ENCODE measurements at regions not wholly inside any gene's neighbourhood (a gene's known extent, or its start where the extent isn't known, plus 50 kb on each side); places are given as distances from the start of the nearest gene placed in this dataset.

DNA sequence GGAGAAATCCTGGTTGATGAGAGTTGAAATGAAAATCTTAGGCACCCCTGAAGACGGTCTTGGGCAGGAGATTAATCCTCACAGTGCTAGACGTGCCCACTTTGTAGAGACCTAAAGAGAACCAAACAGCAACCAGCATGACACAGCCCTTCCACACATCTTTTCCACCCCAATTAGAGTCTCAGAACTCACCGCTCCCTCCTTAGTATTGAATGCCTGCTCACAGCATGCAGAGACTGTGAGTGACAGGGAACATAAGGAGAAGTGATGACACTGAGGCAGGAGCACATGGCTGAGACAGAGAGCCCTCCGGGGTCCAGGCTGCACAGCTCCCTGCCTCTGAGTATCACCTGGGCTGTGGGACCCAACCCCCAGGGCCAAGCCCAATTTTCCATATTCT is 367.6 kb downstream of the EIPR1 start:
- H3K27me3 ChIP-seq (replicated peaks) = no peaks in the 10 kb centered on the region
- H3K4me1 ChIP-seq (replicated peaks) = no peaks in the 10 kb centered on the region
- H3K27ac ChIP-seq = no peak overlapping the region
- no peak overlapping the region for H3K4me3 ChIP-seq
- DNase-seq (ENCODE audit: low read depth in 1 of 2, low spot score in 2 of 2) = no peak
- H3K9me3 ChIP-seq (replicated peaks) = peaks cover 5% of the 10 kb centered on the region; the same call in 1 of the 2 replicates
- H3K36me3 ChIP-seq = no peaks in the 10 kb centered on the region

DNA sequence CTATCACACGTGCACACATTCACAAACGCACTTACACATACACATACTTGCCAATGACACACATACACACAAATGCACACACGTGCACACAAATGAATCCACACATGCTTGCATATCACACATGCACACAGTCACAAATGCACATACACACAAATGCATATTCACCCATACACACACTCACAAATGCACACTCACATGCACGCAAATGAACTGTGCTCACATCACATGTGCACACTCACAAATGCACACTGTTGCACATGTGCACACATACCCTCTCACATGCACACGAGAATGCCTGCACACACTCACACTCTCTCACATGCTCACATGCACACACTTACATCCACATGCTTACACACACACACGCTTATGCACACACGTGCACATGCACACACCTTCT is 368.1 kb downstream of the EIPR1 start:
- Histone ChIP-seq H3K9me3 (replicated peaks) (peaks cover 5% of the 10 kb centered on the region; the same call in 1 of the 2 replicates), H3K4me1 (replicated peaks) (no peaks in the 10 kb centered on the region), H3K4me3 (no peak overlapping the region), H3K27me3 (replicated peaks) (no peaks in the 10 kb centered on the region), H3K27ac (no peak overlapping the region), H3K36me3 (no peaks in the 10 kb centered on the region)
- DNase-seq (ENCODE audit: low read depth in 1 of 2, low spot score in 2 of 2) = no peak

DNA sequence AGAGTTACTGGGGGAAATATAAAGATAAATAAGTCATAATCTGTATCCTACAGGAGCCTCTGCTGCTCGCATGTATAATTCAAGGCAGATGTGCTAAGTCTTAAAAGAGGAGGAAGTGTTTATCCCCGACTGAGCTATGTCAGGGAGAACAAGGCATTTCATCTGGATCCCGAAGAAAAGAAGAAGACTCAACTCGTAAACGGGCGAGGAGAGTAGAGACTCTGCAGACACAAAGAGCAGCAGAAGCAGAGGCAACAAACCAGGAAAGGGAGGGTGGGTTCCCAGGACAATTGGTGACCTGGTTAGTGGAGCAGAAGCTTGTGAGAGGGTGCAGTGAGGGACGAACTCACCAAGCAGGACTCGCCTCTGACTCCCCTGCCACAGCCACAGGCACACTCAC is 368.6 kb downstream of the EIPR1 start:
- DNase-seq (ENCODE audit: low read depth in 1 of 2, low spot score in 2 of 2) = no peak
- no peaks in the 10 kb centered on the region for H3K4me1 ChIP-seq (replicated peaks)
- no peaks in the 10 kb centered on the region for H3K27me3 ChIP-seq (replicated peaks)
- no peak overlapping the region for H3K4me3 ChIP-seq
- H3K27ac ChIP-seq = no peak overlapping the region
- no peaks in the 10 kb centered on the region for H3K36me3 ChIP-seq
- peaks cover 5% of the 10 kb centered on the region; the same call in 1 of the 2 replicates for H3K9me3 ChIP-seq (replicated peaks)

DNA sequence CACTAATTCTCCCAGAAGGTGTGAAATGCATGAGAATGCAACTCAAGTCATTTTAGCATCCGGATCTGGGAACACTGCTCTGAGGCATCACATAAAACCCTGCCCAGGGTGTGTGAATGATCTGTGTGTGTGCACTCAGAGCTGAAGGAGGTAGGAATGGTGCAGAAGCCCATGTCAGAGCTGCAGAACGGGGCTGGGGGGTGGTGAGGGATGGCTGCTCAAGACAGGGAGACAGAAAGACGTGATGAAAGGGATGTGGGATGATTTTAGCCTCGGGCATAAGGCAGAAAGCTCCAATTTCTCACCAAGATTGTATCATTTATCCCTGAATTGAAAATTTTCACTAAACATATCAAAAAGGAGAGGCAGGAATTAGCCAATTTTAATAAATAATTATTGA is 369.1 kb downstream of the EIPR1 start:
- Histone ChIP-seq H3K27me3 (replicated peaks) (no peaks in the 10 kb centered on the region), H3K36me3 (no peaks in the 10 kb centered on the region), H3K4me3 (no peak overlapping the region), H3K27ac (no peak overlapping the region), H3K4me1 (replicated peaks) (no peaks in the 10 kb centered on the region), H3K9me3 (replicated peaks) (peaks cover 3% of the 10 kb centered on the region; the same call in 1 of the 2 replicates)
- DNase-seq (ENCODE audit: low read depth in 1 of 2, low spot score in 2 of 2) = no peak

DNA sequence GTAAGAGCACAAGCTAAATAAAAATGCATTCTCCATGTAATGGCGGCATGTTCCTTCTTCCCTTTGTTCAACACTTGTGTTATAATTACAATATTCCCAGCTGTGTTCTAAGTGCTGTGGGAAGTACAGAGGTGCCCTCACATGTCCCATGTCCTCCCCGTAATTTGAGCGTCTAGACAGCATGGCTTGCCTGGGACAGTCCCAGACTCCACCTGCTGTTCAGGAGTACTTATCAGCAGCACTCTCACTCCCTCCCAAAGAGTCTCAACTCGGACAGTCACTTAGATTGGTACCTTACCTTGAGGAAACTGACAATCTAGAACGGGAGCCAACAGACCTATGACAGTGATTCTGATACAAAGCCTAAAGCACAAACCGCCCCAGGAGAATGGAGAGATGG is 370.5 kb downstream of the EIPR1 start:
- H3K27me3 ChIP-seq (replicated peaks) = no peaks in the 10 kb centered on the region
- peaks cover 5% of the 10 kb centered on the region; the same call in 1 of the 2 replicates for H3K9me3 ChIP-seq (replicated peaks)
- H3K27ac ChIP-seq = no peak overlapping the region
- H3K4me1 ChIP-seq (replicated peaks) = no peaks in the 10 kb centered on the region
- H3K36me3 ChIP-seq = no peaks in the 10 kb centered on the region
- DNase-seq (ENCODE audit: low read depth in 1 of 2, low spot score in 2 of 2) = no peak
- H3K4me3 ChIP-seq = no peak overlapping the region

DNA sequence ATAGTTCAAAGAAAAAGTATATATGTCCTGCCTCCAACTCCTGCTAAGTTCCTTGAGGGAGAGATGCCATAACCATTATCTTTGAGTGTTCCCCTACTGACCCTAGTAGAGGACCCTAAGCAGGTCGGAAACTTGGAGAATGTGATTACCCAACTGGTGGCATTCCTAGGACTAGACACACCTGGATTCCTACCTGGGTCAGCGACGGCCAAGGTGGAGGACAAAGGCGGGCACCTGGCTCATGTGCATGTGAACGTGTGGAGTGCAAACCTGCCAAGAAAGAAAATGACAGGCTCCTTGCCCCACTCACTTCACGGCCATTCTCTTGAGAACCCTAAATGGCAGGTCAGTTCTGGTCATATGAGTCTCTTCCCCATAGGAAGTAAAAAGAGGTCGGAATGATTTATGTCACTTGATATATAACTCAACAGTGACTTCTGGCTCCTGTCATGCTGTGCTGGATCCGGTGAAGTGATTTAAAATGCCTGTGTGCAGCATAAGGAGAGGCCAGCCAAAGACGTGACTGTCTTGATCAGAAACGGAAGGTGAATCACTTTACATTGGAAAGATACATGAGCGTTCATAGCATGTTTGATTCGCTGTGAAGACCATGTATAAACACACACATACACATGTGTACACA is 371.6 kb downstream of the EIPR1 start:
- Histone ChIP-seq H3K4me3 (no peak overlapping the region), H3K27ac (no peak overlapping the region), H3K4me1 (replicated peaks) (no peaks in the 10 kb centered on the region), H3K36me3 (no peaks in the 10 kb centered on the region), H3K9me3 (replicated peaks) (peaks cover 9% of the 10 kb centered on the region; the same call in 1 of the 2 replicates), H3K27me3 (replicated peaks) (no peaks in the 10 kb centered on the region)
- DNase-seq (ENCODE audit: low read depth in 1 of 2, low spot score in 2 of 2) = no peak

DNA sequence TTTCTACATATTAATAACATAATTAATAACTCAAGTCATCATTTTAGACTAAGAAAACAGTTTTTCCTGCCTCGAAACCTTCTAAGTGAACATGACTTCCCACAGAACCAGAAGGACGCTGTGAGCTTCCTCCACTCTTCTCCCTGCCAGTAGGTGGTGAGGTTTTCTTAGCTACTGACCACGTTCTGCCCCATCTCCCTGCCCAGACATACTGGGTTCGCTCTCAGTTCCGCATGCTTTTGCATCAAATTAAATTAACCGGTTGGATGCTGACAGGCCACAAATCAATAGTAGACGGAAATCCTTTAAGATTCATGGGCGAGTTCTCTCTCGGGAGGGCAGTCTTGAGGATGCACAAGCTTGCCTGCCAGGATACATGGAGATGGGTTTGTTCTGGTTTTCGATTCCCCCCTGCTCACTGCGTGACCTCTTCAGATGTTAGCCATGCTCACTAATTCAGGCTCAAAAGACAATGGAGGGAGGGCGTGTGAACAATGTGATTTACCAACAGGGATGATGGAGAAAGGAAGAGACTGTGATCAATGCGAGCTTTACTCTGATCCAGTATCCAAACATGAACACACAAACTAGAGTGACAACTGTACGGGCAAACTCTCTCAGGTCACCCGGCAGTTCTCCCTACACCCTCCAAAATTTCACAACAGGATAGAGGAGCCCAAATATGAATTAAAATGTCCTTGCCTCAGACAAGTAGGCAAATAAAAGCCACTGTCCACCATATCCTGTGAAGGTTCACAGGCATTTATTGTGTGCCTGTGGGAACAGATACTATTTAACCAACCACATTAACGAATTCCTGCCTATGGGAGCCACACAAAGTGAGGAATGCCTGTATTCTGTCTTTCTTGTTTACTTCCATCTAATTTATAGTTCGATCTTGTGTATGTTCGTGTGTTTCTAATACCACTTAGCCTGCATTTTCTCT is 375.7 kb downstream of the EIPR1 start:
- Histone ChIP-seq H3K4me3 (no peak overlapping the region), H3K4me1 (replicated peaks) (no peaks in the 10 kb centered on the region), H3K36me3 (no peaks in the 10 kb centered on the region), H3K27me3 (replicated peaks) (no peaks in the 10 kb centered on the region), H3K27ac (no peak overlapping the region), H3K9me3 (replicated peaks) (0 out of 2 replicates have a peak, but pooled peaks cover 6% of the 10 kb centered on the region)
- no peak for DNase-seq (ENCODE audit: low read depth in 1 of 2, low spot score in 2 of 2)

DNA sequence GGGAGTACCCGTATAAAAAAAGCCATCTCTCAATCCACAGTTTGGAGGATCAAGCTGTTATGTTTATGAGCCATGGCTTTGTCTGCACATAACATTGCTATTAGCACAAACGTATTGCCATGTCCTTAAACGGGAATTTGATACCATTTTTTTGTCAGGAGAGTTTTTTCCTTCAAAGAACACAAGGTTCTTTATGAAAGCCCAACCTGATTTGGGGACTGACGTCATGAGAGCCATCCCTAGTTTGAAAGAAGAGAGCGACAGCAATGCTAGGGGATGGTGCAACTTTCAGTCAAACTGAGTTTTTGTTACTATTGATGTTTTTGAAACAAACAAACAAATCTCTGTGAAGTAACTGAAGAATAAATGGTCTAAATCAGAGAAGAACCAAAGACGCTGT is 376.6 kb downstream of the EIPR1 start:
- H3K36me3 ChIP-seq = no peaks in the 10 kb centered on the region
- no peak overlapping the region for H3K4me3 ChIP-seq
- H3K4me1 ChIP-seq (replicated peaks) = no peaks in the 10 kb centered on the region
- H3K27ac ChIP-seq = no peak overlapping the region
- H3K9me3 ChIP-seq (replicated peaks) = 0 out of 2 replicates have a peak, but pooled peaks cover 6% of the 10 kb centered on the region
- no peak for DNase-seq (ENCODE audit: low read depth in 1 of 2, low spot score in 2 of 2)
- no peaks in the 10 kb centered on the region for H3K27me3 ChIP-seq (replicated peaks)

DNA sequence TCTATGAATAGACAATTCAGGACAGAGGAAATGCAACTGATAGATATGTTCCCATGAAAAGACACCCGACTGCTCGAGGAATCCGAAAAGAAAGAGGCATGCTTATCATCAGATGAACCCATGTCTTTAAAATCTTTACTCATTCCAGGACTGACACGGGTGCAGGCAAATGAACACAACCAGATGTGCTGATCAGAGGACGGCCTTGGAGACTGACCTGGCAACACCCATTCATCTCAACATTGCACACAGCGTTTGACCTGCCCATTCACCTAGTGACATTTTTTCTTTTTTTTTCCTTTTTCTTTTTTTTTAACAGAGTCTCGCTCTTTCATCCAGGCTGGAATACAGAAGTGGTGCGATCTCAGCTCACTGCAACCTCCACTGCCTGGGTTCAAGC is 377.5 kb downstream of the EIPR1 start:
- H3K4me3 ChIP-seq = no peak overlapping the region
- H3K36me3 ChIP-seq = no peaks in the 10 kb centered on the region
- H3K9me3 ChIP-seq (replicated peaks) = 0 out of 2 replicates have a peak, but pooled peaks cover 6% of the 10 kb centered on the region
- no peak for DNase-seq (ENCODE audit: low read depth in 1 of 2, low spot score in 2 of 2)
- H3K27ac ChIP-seq = no peak overlapping the region
- no peaks in the 10 kb centered on the region for H3K27me3 ChIP-seq (replicated peaks)
- H3K4me1 ChIP-seq (replicated peaks) = no peaks in the 10 kb centered on the region

DNA sequence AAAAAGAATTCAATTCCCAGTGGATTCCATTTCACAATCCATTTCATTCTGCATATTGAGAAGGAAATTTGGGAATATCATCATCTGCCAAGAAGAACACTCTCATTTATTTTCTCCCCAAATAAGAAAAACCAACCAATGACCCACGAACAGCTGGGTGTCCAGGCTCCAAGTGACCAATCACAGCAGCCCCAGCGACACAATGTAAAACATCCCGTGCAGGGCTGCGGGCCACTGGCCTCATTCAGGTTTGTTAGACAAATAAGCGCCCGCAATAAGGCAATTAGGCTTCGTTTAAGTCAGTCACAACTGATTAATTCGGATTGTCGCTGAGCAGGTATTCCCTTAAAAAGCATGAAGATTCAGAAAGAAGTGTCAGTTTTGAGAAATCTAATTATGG is 378.6 kb downstream of the EIPR1 start:
- H3K4me3 ChIP-seq = no peak overlapping the region
- 0 out of 2 replicates have a peak, but pooled peaks cover 6% of the 10 kb centered on the region for H3K9me3 ChIP-seq (replicated peaks)
- no peak for DNase-seq (ENCODE audit: low read depth in 1 of 2, low spot score in 2 of 2)
- H3K27me3 ChIP-seq (replicated peaks) = no peaks in the 10 kb centered on the region
- no peaks in the 10 kb centered on the region for H3K4me1 ChIP-seq (replicated peaks)
- H3K27ac ChIP-seq = no peak overlapping the region
- no peaks in the 10 kb centered on the region for H3K36me3 ChIP-seq

DNA sequence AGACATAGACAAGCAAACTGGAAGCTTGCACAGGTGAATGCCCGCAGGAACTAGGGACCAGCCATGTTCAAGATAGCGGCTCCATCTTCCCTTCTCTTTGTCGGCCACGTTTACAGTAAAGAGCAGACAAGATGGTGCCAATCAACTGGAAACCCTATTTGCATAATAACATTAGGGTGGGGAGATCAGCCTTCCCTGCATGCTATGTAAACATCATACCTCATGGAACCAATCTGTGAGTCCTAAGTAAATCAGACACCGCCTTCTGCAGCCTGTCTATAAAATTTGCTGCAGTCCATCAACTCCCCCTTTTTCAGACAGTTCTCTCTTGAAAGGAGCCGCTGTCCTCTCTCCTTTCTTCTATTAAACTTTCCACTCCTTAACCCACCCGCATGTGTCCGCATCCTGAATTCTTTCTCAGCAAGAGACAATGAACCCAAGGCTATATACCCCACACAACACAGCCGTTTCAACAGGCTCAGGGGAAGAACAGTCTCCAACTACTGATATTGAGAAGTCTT is 384.4 kb downstream of the EIPR1 start:
- no peak overlapping the region for H3K4me3 ChIP-seq
- H3K9me3 ChIP-seq (replicated peaks) = peaks cover 3% of the 10 kb centered on the region; the same call in 1 of the 2 replicates
- DNase-seq (ENCODE audit: low read depth in 1 of 2, low spot score in 2 of 2) = no peak
- no peaks in the 10 kb centered on the region for H3K36me3 ChIP-seq
- H3K4me1 ChIP-seq (replicated peaks) = no peaks in the 10 kb centered on the region
- no peaks in the 10 kb centered on the region for H3K27me3 ChIP-seq (replicated peaks)
- no peak overlapping the region for H3K27ac ChIP-seq

DNA sequence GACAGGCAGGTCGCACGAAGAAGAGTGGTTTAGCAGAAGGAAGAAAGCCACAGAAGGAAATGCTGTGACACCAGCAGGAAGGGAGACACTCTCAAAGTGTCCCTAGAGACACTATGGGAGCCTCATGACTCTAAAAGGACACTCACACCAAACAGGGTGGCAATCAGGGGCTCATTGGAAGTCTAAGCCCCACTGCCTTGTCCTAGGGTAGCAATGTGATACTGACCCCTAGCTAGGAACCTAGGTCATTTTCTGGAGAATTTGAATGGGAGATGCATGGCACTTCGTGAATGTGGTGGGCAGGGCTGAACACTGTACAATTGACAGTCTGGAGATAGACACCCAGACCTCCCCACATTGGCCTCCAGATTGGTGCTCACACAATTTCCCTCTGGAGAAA is 385.0 kb downstream of the EIPR1 start:
- Histone ChIP-seq H3K4me1 (replicated peaks) (no peaks in the 10 kb centered on the region), H3K9me3 (replicated peaks) (peaks cover 3% of the 10 kb centered on the region; the same call in 1 of the 2 replicates), H3K27me3 (replicated peaks) (no peaks in the 10 kb centered on the region), H3K27ac (no peak overlapping the region), H3K4me3 (no peak overlapping the region), H3K36me3 (no peaks in the 10 kb centered on the region)
- DNase-seq (ENCODE audit: low read depth in 1 of 2, low spot score in 2 of 2) = no peak

DNA sequence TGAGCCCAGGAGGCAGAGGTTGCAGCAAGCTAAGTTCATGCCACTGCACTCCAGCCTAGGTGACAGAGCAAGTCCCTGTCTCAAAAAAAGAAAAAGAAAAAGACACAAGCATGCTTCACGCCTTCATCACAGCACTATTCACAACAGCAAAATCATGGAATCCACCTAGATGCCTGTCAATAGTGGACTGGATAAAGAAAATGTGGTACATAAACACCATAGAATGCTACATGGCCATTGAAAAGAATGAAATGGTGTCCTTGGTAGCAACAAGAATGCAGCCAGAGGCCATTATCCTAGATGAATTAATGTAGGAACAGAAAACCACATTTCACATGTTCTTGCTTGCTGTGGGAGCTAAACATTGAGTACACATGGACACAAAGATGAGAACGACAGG is 392.6 kb downstream of the EIPR1 start:
- Histone ChIP-seq H3K36me3 (no peaks in the 10 kb centered on the region), H3K4me1 (replicated peaks) (no peaks in the 10 kb centered on the region), H3K27ac (no peak overlapping the region), H3K27me3 (replicated peaks) (no peaks in the 10 kb centered on the region), H3K9me3 (replicated peaks) (no peaks in the 10 kb centered on the region), H3K4me3 (no peak overlapping the region)
- DNase-seq (ENCODE audit: low read depth in 1 of 2, low spot score in 2 of 2) = no peak

DNA sequence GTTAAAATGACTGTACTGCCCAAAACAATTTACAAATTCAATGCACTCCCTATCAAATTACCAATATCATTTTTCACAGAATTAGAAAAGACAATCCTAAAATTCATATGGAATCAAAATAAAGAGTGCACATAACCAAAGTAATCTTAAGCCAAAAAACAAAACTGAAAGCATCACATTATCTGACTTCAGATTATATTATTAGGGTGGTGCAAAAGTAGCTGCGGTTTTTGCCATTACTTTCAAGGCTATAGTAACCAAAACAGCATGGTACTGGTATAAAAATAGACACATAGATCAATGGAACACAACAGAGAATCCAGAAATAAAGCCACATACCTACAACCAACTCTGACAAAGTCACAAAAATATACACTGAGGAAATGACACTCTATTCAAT is 396.6 kb downstream of the EIPR1 start:
- DNase-seq (ENCODE audit: low read depth in 1 of 2, low spot score in 2 of 2) = no peak
- H3K9me3 ChIP-seq (replicated peaks) = no peaks in the 10 kb centered on the region
- no peak overlapping the region for H3K4me3 ChIP-seq
- no peaks in the 10 kb centered on the region for H3K4me1 ChIP-seq (replicated peaks)
- no peaks in the 10 kb centered on the region for H3K36me3 ChIP-seq
- no peak overlapping the region for H3K27ac ChIP-seq
- no peaks in the 10 kb centered on the region for H3K27me3 ChIP-seq (replicated peaks)
